Osteoblast (primary cell): ENCODE measurements at regions not wholly inside any gene's neighbourhood (a gene's known extent, or its start where the extent isn't known, plus 50 kb on each side); places are given as distances from the start of the nearest gene placed in this dataset.

ENCODE experiments used
- DNase-seq: peaks from one replicate; pipeline ENCODE4 v3.0.0; 2011; ENCODE audit warnings: low spot score, mixed read lengths; ENCODE audit not compliant: insufficient read length; ENCODE audit errors: missing footprints
- H2AFZ ChIP-seq: 2 replicates; pipeline ENCODE4 v1.6.0; 2011; ENCODE audit warnings: mild to moderate bottlenecking, low read length
- H3K27ac ChIP-seq: 2 replicates; pipeline ENCODE4 v1.5.1; 2011; ENCODE audit warnings: mild to moderate bottlenecking, low read depth, low read length, moderate library complexity
- H3K27me3 ChIP-seq: 2 replicates; pipeline ENCODE4 v1.6.0; 2012; ENCODE audit warnings: mild to moderate bottlenecking, control low read depth, inconsistent platforms, low read length, moderate library complexity; ENCODE audit not compliant: insufficient read depth
- H3K36me3 ChIP-seq: 2 replicates; pipeline ENCODE4 v1.5.1; 2011; ENCODE audit warnings: mild to moderate bottlenecking, low read length, control low read depth, moderate library complexity; ENCODE audit not compliant: insufficient read depth
- H3K4me1 ChIP-seq: 2 replicates; pipeline ENCODE4 v1.5.1; 2011; ENCODE audit warnings: mild to moderate bottlenecking, low read length, control low read depth, moderate library complexity; ENCODE audit not compliant: insufficient read depth
- H3K4me2 ChIP-seq: 2 replicates; pipeline ENCODE4 v1.6.0; 2011; ENCODE audit warnings: mild to moderate bottlenecking, low read length; ENCODE audit not compliant: insufficient read depth
- H3K4me3 ChIP-seq: fragments of 200-600 bp; sonication (generic); 3 replicates; pipeline ENCODE4 v1.5.1; 2012; ENCODE audit warnings: mild to moderate bottlenecking, low read length, inconsistent platforms; ENCODE audit not compliant: insufficient read depth
- H3K79me2 ChIP-seq: 2 replicates; pipeline ENCODE4 v1.6.0; 2012; ENCODE audit warnings: mild to moderate bottlenecking, low read length, control low read depth, inconsistent platforms; ENCODE audit not compliant: insufficient read depth
- H3K9me3 ChIP-seq: 2 replicates; pipeline ENCODE4 v1.5.1; 2011; ENCODE audit warnings: low read depth, low read length, control low read depth
- H4K20me1 ChIP-seq: 2 replicates; pipeline ENCODE4 v1.6.0; 2012; ENCODE audit warnings: mild to moderate bottlenecking, low read length, control low read depth; ENCODE audit not compliant: insufficient read depth
- TF ChIP-seq, protein P1 (sequence below): IDR thresholded peaks from 2 replicates; pipeline ENCODE4 v1.5.1; 2011; ENCODE audit warnings: mild to moderate bottlenecking, low read depth, low read length, moderate library complexity; ENCODE audit errors: extremely low read depth

- DNase-seq = no peak
- H3K36me3 ChIP-seq = no peaks in the 10 kb centered on the region
- H4K20me1 ChIP-seq = no peaks in the 10 kb centered on the region
- no peak overlapping the region for H2AFZ ChIP-seq
- H3K4me3 ChIP-seq = no peak overlapping the region
- H3K4me1 ChIP-seq = no peaks in the 10 kb centered on the region
- TF ChIP-seq, protein P1, sequence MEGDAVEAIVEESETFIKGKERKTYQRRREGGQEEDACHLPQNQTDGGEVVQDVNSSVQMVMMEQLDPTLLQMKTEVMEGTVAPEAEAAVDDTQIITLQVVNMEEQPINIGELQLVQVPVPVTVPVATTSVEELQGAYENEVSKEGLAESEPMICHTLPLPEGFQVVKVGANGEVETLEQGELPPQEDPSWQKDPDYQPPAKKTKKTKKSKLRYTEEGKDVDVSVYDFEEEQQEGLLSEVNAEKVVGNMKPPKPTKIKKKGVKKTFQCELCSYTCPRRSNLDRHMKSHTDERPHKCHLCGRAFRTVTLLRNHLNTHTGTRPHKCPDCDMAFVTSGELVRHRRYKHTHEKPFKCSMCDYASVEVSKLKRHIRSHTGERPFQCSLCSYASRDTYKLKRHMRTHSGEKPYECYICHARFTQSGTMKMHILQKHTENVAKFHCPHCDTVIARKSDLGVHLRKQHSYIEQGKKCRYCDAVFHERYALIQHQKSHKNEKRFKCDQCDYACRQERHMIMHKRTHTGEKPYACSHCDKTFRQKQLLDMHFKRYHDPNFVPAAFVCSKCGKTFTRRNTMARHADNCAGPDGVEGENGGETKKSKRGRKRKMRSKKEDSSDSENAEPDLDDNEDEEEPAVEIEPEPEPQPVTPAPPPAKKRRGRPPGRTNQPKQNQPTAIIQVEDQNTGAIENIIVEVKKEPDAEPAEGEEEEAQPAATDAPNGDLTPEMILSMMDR = no peak
- no peak overlapping the region for H3K27ac ChIP-seq
- no peaks in the 10 kb centered on the region for H3K9me3 ChIP-seq
- H3K27me3 ChIP-seq = no peaks in the 10 kb centered on the region
- no peaks in the 10 kb centered on the region for H3K79me2 ChIP-seq
- no peak overlapping the region for H3K4me2 ChIP-seq
Measured at GRCh38 chr3:163562625-163563024, 1515.7 kb downstream of the SI start.

DNA sequence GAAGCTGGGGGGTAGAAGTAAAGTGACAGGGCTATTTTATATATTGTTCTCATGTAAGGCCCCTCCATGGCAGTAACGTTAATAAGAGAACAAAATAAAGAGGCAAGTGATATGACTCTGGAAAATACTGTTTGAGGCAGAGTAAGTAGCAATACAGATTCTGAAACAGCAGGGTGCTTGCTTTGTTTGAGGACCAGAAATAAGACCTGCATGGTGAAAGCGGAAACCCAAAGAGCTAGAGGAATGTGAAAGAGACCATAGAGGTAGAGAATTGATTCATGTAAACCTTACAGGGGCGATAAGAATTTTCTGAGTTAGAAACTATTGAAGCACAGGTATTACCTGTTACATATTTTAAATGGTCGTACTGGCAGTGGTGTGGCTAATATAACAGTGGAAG lies 1517.1 kb downstream of the SI start:
- DNase-seq = no peak
- TF ChIP-seq, protein P1 = no peak

GRCh38 chr3:163560459-163560858 lies 1517.8 kb downstream of the SI start:
- H3K79me2 ChIP-seq = no peaks in the 10 kb centered on the region
- no peaks in the 10 kb centered on the region for H3K9me3 ChIP-seq
- H3K4me1 ChIP-seq = no peaks in the 10 kb centered on the region
- no peak overlapping the region for H3K4me3 ChIP-seq
- H3K36me3 ChIP-seq = no peaks in the 10 kb centered on the region
- H2AFZ ChIP-seq = no peak overlapping the region
- H3K27ac ChIP-seq = no peak overlapping the region
- H3K27me3 ChIP-seq = no peaks in the 10 kb centered on the region
- no peaks in the 10 kb centered on the region for H4K20me1 ChIP-seq
- TF ChIP-seq, protein P1 = no peak
- H3K4me2 ChIP-seq = no peak overlapping the region
- DNase-seq = no peak

More for the DNA sequence above, 1517.1 kb downstream of the SI start:
- no peak overlapping the region for H2AFZ ChIP-seq
- H3K27ac ChIP-seq = no peak overlapping the region
- no peaks in the 10 kb centered on the region for H4K20me1 ChIP-seq
- H3K36me3 ChIP-seq = no peaks in the 10 kb centered on the region
- H3K9me3 ChIP-seq = no peaks in the 10 kb centered on the region
- no peaks in the 10 kb centered on the region for H3K27me3 ChIP-seq
- no peaks in the 10 kb centered on the region for H3K4me1 ChIP-seq
- no peak overlapping the region for H3K4me2 ChIP-seq
- H3K4me3 ChIP-seq = no peak overlapping the region
- H3K79me2 ChIP-seq = no peaks in the 10 kb centered on the region

GRCh38 chr3:163556813-163557523 lies 1521.3 kb downstream of the SI start:
- Histone ChIP-seq H3K4me2 (no peak overlapping the region), H3K36me3 (no peaks in the 10 kb centered on the region), H3K27ac (no peak overlapping the region), H3K4me3 (no peak overlapping the region), H3K79me2 (no peaks in the 10 kb centered on the region), H3K9me3 (no peaks in the 10 kb centered on the region), H3K27me3 (no peaks in the 10 kb centered on the region), H3K4me1 (no peaks in the 10 kb centered on the region), H4K20me1 (no peaks in the 10 kb centered on the region), H2AFZ (no peak overlapping the region)
- DNase-seq = no peak
- TF ChIP-seq, protein P1 = no peak
